GM12873 (cell line): ENCODE measurements at regions not wholly inside any gene's neighbourhood (a gene's known extent, or its start where the extent isn't known, plus 50 kb on each side); places are given as distances from the start of the nearest gene placed in this dataset.

Source experiments
- TF ChIP-seq, protein P1 (sequence below): IDR thresholded peaks from 2 replicates; pipeline ENCODE4 v1.5.1; 2012; ENCODE audit warnings: low read depth, mild to moderate bottlenecking, moderate library complexity, low read length, control low read depth; ENCODE audit not compliant: insufficient read depth; ENCODE audit errors: missing control alignments

DNA sequence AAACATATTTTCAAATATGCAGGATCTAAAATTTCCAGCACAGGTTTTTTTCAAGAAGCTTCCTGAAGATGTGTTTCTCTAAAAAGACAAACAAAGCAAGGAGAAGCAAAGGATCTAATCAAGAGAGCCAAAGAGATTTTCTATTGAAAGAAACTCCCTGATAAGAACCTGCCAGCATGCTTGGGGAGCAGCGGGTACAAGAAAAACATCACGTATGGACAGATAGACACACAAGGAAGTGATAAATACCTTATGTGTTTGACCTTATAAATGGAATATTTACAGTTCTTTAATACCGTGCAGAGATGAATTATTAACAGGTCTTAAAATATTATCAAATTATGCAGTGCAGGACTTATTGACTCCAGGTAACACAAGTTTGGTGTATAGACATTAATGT lies 562.1 kb downstream of the DACH1 start:
- TF ChIP-seq, protein P1, sequence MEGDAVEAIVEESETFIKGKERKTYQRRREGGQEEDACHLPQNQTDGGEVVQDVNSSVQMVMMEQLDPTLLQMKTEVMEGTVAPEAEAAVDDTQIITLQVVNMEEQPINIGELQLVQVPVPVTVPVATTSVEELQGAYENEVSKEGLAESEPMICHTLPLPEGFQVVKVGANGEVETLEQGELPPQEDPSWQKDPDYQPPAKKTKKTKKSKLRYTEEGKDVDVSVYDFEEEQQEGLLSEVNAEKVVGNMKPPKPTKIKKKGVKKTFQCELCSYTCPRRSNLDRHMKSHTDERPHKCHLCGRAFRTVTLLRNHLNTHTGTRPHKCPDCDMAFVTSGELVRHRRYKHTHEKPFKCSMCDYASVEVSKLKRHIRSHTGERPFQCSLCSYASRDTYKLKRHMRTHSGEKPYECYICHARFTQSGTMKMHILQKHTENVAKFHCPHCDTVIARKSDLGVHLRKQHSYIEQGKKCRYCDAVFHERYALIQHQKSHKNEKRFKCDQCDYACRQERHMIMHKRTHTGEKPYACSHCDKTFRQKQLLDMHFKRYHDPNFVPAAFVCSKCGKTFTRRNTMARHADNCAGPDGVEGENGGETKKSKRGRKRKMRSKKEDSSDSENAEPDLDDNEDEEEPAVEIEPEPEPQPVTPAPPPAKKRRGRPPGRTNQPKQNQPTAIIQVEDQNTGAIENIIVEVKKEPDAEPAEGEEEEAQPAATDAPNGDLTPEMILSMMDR = no peak

DNA sequence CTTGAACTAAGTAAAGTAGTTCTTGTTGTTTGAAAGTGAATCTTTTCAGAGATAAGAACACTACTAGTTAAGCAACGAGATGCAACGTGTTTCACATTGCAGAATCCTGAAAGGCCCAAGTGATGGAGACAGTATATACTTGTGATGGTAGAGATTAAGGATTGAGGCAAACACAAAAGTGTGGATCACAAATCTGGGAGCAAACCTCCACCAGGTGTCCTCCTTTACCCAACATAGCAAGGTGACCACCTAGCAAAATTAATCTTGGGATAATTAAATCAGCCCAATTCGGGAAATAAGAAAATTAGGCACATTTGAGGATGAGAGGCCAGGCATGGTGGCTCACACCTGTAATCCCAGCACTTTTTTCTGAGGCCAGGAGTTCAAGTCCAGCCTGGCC lies 563.9 kb downstream of the DACH1 start:
- TF ChIP-seq, protein P1 = no peak

DNA sequence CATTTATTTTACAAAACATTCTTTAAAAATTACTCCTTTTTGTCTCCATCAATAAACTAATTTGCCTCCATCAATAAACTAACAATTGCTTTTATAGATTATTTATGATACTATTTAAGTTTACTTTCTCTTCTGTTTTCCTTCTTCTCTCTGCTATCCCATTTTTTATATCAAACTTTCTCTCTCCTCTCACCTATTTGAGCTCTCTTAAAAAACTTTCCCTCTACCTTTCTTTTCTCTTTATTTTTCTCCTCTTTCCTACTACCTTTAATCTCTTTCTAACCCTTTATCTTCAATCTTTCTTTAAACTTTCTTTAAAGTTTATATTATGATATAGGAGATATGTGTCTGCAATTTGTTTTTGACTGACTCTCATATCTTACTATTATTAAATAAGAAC lies 566.4 kb downstream of the DACH1 start:
- TF ChIP-seq, protein P1 = no peak

DNA sequence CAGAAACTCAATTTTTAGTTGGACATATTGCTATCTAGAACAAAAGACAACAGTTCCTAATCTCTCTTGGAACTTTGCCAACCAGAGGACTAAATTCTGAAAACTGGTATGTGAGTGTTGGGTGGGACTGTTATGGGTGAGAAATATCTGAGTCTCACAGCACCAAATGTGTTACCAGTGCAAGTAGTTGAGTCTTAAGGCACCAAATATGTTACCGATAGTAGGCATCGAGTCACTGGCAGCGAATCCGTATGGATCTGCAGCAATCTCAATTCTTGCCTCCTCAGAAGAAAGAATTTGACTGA lies 575.2 kb downstream of the DACH1 start:
- TF ChIP-seq, protein P1 = no peak

DNA sequence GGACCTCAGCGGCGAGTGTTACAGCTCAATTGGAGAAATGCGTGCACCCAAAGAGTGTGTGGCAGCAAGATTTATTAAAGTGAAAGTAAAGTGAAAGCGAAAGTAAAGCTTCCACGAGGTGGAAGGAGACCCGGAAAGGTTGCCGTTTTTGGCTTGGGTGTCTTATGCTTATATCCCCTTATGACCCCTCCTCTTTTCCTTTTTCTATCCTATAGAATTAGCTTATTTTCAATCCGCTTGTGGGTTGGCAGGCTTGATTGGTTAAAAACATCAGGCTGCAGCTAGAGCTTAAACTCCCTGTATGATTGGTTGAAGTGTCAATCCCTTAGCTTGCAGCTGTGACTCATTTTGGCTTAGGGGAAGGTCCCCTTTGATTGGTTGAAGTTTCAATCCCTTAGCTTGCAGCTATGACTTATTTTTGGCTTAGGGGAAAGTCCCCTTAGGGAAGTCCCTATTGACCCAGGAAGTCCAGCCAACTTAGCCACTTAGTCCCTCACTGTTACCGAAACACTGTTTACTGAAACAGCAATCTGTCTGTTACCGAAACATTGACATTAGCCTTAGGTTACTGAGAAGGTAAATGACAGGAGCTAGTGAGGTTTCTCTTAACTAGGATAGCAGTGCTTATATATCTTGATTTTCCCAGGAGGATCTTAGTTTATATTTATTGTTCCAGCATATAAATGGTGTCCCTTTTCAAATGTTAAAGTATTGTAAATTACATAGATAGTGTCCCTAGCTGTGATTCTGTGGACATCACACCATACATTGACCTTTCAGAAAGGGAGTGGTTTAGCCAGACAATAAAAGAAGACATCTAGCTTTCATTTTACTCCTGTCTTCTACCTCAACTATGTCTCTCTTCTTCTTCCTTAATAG lies 575.8 kb downstream of the DACH1 start:
- TF ChIP-seq, protein P1 = no peak

DNA sequence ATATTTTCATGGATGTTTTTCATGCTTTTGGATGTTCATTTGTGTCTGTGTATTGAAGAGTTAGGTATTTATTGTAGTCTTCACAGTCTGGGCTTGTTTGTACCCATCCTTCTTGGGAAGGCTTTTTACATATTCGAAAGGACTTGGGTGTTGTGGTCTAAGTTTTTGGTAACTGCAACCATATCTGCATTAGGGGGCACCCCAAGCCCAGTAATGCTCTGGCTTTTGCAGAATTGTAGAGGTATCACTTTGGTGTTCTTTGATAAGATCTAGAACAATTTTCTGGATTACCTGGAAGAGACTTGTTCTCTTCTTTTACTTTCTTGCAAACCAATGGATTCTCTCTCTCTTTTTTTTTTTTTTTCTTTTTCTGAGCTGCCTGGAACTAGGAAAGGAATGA lies 581.3 kb downstream of the DACH1 start:
- TF ChIP-seq, protein P1 = peak; percentile 16

DNA sequence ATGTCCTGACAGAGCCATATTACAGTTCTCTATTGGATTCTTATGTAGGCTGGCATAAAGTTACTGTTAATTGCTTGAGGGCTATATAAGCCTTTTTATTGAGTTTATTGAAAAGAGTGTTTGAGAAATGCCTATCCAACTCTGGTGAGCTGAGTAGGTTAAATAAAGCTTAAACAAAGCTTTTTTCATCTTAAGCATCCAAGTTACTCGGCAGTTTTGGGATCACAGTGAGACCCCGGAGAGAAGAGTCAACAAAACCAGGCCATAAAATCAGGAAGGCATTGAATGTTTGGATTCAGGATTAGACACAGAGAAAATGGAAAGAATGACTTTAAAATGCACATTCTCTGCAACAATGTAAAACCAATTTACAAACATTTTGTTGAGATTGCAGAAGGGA lies 588.5 kb downstream of the DACH1 start:
- TF ChIP-seq, protein P1 = no peak
